Endothelial cell (in vitro differentiated cells): ENCODE measurements at regions not wholly inside any gene's neighbourhood (a gene's known extent, or its start where the extent isn't known, plus 50 kb on each side); places are given as distances from the start of the nearest gene placed in this dataset.
"Not testable (repeated sequence)": the region's sequence is repeated elsewhere in the genome, so short reads cannot be mapped to it uniquely, and the experiment has no call there.

Experiments used
- DNase-seq: peaks from one replicate; pipeline ENCODE4 v3.0.0; 2021; ENCODE audit warnings: low spot score
- H3K27ac Mint-ChIP-seq: one replicate; pipeline ENCODE4 v1.8.0; 2021; ENCODE audit warnings: mixed read lengths, inconsistent platforms; ENCODE audit not compliant: unreplicated experiment
- H3K27me3 Mint-ChIP-seq: one replicate; pipeline ENCODE4 v1.8.0; 2021; ENCODE audit warnings: mild to moderate bottlenecking, moderate library complexity, mixed read lengths, inconsistent platforms; ENCODE audit not compliant: unreplicated experiment
- H3K36me3 Mint-ChIP-seq: one replicate; pipeline ENCODE4 v1.8.0; 2021; ENCODE audit warnings: mild to moderate bottlenecking, low read depth, mixed read lengths, inconsistent platforms; ENCODE audit not compliant: unreplicated experiment
- H3K4me1 Mint-ChIP-seq: one replicate; pipeline ENCODE4 v1.8.0; 2021; ENCODE audit warnings: mild to moderate bottlenecking, mixed read lengths, inconsistent platforms; ENCODE audit not compliant: unreplicated experiment
- H3K4me3 Mint-ChIP-seq: one replicate; pipeline ENCODE4 v1.8.0; 2021; ENCODE audit warnings: mild to moderate bottlenecking, mixed read lengths, inconsistent platforms; ENCODE audit not compliant: unreplicated experiment
- H3K9me3 Mint-ChIP-seq: one replicate; pipeline ENCODE4 v1.8.0; 2021; ENCODE audit warnings: mixed read lengths, inconsistent platforms; ENCODE audit not compliant: unreplicated experiment
- CTCF ChIP-seq: fragments of 200-600 bp; sonication (generic); IDR thresholded peaks from one replicate; pipeline ENCODE4 v1.5.0; 2021; ENCODE audit warnings: antibody characterized with exemption; ENCODE audit not compliant: unreplicated experiment

DNA sequence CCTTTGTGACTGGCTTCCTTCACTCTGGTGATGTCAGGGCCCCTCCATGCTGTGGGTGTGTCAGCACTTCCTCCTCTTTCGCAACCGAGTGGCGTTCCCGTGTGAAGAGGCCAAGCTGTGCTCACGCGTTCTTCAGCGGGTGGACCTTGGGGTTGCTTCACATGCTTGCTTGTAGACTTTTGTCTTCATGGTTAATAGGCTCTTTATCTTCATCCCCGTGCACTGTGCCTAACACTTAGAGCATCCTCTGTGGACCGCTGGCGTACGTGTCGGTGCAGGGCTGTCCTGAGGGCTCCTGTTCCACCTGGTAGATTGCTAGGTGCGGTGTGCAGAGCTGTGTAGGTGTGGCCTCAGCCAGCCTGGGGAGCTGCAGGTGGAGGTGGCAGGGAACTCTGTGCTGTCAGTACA is 182.3 kb downstream of the OR4M2 start:
- Mint-ChIP-seq H3K4me1 (no peaks in the 10 kb centered on the region), H3K27me3 (peaks cover 18% of the 10 kb centered on the region), H3K9me3 (peaks cover 19% of the 10 kb centered on the region), H3K36me3 (peaks cover 16% of the 10 kb centered on the region), H3K27ac (no peak overlapping the region), H3K4me3 (no peak overlapping the region)
- TF ChIP-seq CTCF = no peak
- DNase-seq = no peak

GRCh38 chr15:22263738-22264137 is 183.4 kb downstream of the OR4M2 start:
- peaks cover 16% of the 10 kb centered on the region for H3K27me3 Mint-ChIP-seq
- TF ChIP-seq CTCF = no peak
- no peak overlapping the region for H3K27ac Mint-ChIP-seq
- H3K36me3 Mint-ChIP-seq = peaks cover 16% of the 10 kb centered on the region
- DNase-seq = no peak
- H3K4me3 Mint-ChIP-seq = no peak overlapping the region
- no peaks in the 10 kb centered on the region for H3K4me1 Mint-ChIP-seq
- H3K9me3 Mint-ChIP-seq = peaks cover 19% of the 10 kb centered on the region

DNA sequence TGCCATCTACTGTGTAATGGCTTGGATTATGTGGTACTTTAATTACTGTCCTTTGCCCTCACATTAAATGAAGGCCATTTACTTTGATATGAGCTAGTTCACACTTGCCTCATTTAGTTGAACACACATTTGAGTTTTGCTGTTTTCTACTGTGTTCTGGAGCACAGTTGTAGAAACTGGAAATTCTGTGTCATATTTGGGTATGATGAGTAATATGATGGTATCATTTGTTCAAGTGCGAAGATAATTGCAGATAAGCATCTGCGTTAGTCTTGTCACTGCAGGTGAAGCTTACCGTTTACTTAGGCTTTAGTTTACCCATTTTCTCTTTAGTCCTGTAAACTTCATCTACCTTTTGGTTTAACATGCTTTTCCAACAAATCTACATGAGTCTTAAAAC is 183.9 kb downstream of the OR4M2 start:
- H3K27me3 Mint-ChIP-seq = peaks cover 12% of the 10 kb centered on the region
- not testable (repeated sequence) for H3K27ac Mint-ChIP-seq, H3K4me1 Mint-ChIP-seq, DNase-seq, H3K4me3 Mint-ChIP-seq
- peaks cover 19% of the 10 kb centered on the region for H3K9me3 Mint-ChIP-seq
- H3K36me3 Mint-ChIP-seq = peaks cover 16% of the 10 kb centered on the region

- H3K4me1 Mint-ChIP-seq = no peaks in the 10 kb centered on the region
- H3K27me3 Mint-ChIP-seq = peaks cover 2% of the 10 kb centered on the region
- H3K36me3 Mint-ChIP-seq = peaks cover 7% of the 10 kb centered on the region
- DNase-seq = no peak
- H3K27ac Mint-ChIP-seq = no peak overlapping the region
- H3K9me3 Mint-ChIP-seq = peaks cover 10% of the 10 kb centered on the region
- no peak overlapping the region for H3K4me3 Mint-ChIP-seq
- no peak for TF ChIP-seq CTCF
These were observed 185.0 kb downstream of the OR4M2 start for GRCh38 chr15:22265056-22265945.

DNA sequence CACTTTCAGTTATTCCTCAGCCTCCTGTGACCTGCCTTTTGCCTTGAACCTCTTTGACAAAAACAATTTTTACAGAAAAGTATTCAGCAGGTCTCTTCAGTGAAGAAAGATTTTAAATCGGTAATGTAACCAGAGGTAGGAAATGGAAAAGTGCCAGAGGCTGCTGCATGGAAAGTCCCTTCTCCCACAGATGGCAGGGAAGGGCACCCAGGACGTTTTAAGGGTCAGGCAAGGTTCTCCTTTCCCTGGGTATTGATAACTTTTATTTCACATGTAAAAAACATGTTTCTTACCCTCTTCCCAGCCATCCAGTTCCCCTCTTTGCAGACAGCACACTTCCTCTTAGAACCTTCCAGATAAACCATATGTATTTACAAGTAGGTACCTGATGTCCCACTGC is 185.6 kb downstream of the OR4M2 start:
- TF ChIP-seq CTCF = no peak
- H3K4me3 Mint-ChIP-seq = no peak overlapping the region
- H3K9me3 Mint-ChIP-seq = peaks cover 8% of the 10 kb centered on the region
- H3K27me3 Mint-ChIP-seq = peaks cover under 1% of the 10 kb centered on the region
- H3K4me1 Mint-ChIP-seq = no peaks in the 10 kb centered on the region
- no peak for DNase-seq
- no peak overlapping the region for H3K27ac Mint-ChIP-seq
- H3K36me3 Mint-ChIP-seq = peaks cover 7% of the 10 kb centered on the region
